Astrocyte (in vitro differentiated cells and primary cell): ENCODE measurements at regions not wholly inside any gene's neighbourhood (a gene's known extent, or its start where the extent isn't known, plus 50 kb on each side); places are given as distances from the start of the nearest gene placed in this dataset.

Experiments used
- DNase-seq: peaks from one replicate; pipeline ENCODE4 v3.0.0-alpha.2; 2010; ENCODE audit warnings: low read depth
- FAIRE-seq: peaks from 2 replicates; lab custom pipeline; 2011; peaks lifted over from hg19 to GRCh38; lab: Jason Lieb, UNC
- H2AFZ ChIP-seq: 2 replicates; pipeline ENCODE4 v1.6.0; 2012; ENCODE audit warnings: low read depth, low read length, inconsistent platforms
- H3K27ac ChIP-seq: 2 replicates; pipeline ENCODE4 v1.5.1; 2011; ENCODE audit warnings: low read depth, low read length, inconsistent platforms
- H3K27me3 ChIP-seq: 2 replicates; pipeline ENCODE4 v1.6.0; 2011; ENCODE audit warnings: low read length, inconsistent platforms; ENCODE audit not compliant: insufficient read depth
- H3K36me3 ChIP-seq: 2 replicates; pipeline ENCODE4 v1.5.1; 2011; ENCODE audit warnings: low read length, inconsistent platforms; ENCODE audit not compliant: insufficient read depth
- H3K4me1 ChIP-seq: 2 replicates; pipeline ENCODE4 v1.5.1; 2011; ENCODE audit warnings: low read length, inconsistent platforms; ENCODE audit not compliant: insufficient read depth
- H3K4me2 ChIP-seq: 2 replicates; pipeline ENCODE4 v1.6.0; 2012; ENCODE audit warnings: low read length, inconsistent platforms
- H3K4me3 ChIP-seq: 2 replicates; pipeline ENCODE4 v1.5.1; 2011; ENCODE audit warnings: low read depth, mild to moderate bottlenecking, low read length, inconsistent platforms; ENCODE audit not compliant: insufficient read depth
- H3K79me2 ChIP-seq: 2 replicates; pipeline ENCODE4 v1.6.0; 2012; ENCODE audit warnings: mild to moderate bottlenecking, low read length, inconsistent platforms; ENCODE audit not compliant: insufficient read depth
- H3K9ac ChIP-seq: 2 replicates; pipeline ENCODE4 v1.6.0; 2012; ENCODE audit warnings: mild to moderate bottlenecking, low read length, inconsistent platforms
- H3K9me3 ChIP-seq: 2 replicates; pipeline ENCODE4 v1.5.1; 2012; ENCODE audit warnings: low read depth, mild to moderate bottlenecking, low read length, inconsistent platforms; ENCODE audit not compliant: insufficient read depth
- H4K20me1 ChIP-seq: 2 replicates; pipeline ENCODE4 v1.6.0; 2012; ENCODE audit warnings: low read length, inconsistent platforms; ENCODE audit not compliant: insufficient read depth
- H3K27ac Mint-ChIP-seq: one replicate; pipeline ENCODE4 v1.8.0; 2021; ENCODE audit warnings: mild to moderate bottlenecking, mixed read lengths; ENCODE audit not compliant: unreplicated experiment
- H3K27me3 Mint-ChIP-seq: one replicate; pipeline ENCODE4 v1.8.0; 2021; ENCODE audit warnings: low read depth, mixed read lengths; ENCODE audit not compliant: unreplicated experiment
- H3K36me3 Mint-ChIP-seq: one replicate; pipeline ENCODE4 v1.8.0; 2021; ENCODE audit warnings: low read depth, mixed read lengths; ENCODE audit not compliant: unreplicated experiment
- H3K4me1 Mint-ChIP-seq: one replicate; pipeline ENCODE4 v1.8.0; 2021; ENCODE audit warnings: low read depth, mixed read lengths; ENCODE audit not compliant: unreplicated experiment
- H3K4me3 Mint-ChIP-seq: one replicate; pipeline ENCODE4 v1.8.0; 2021; ENCODE audit warnings: mild to moderate bottlenecking, moderate library complexity, mixed read lengths; ENCODE audit not compliant: unreplicated experiment
- H3K9me3 Mint-ChIP-seq: one replicate; pipeline ENCODE4 v1.8.0; 2021; ENCODE audit warnings: mild to moderate bottlenecking, mixed read lengths; ENCODE audit not compliant: unreplicated experiment
- EZH2 ChIP-seq: IDR thresholded peaks from 2 replicates; pipeline ENCODE4 v1.6.1; 2012; ENCODE audit warnings: mild to moderate bottlenecking, low read length, inconsistent platforms; ENCODE audit not compliant: insufficient read depth
- TF ChIP-seq, protein P1 (sequence below): IDR thresholded peaks from 2 replicates; pipeline ENCODE4 v1.5.1; 2011; ENCODE audit warnings: low read depth, mild to moderate bottlenecking, inconsistent platforms, low read length, moderate library complexity; ENCODE audit not compliant: insufficient read depth

DNA sequence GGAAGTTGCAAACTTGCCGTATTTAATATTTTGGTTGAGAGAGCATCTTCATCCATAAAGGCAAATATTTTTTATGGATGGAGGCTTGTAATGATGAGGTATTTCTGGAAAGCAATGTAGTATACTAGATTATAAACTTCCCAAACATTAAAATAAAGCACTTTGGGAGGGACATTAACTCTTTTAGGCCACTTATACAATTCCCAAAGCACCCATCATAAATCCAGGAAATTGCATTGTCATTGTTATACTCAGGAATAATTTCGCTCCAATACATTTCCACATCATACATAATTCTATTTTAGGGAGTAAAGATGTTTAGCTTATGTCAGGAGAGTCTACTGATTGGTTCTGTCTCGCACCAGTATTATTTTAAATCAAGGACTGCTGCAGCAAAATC, 212.7 kb upstream of the MKI67 start:
- Mint-ChIP-seq H3K4me3 (no peak overlapping the region), H3K9me3 (no peaks in the 10 kb centered on the region), H3K4me1 (no peaks in the 10 kb centered on the region), H3K27ac (no peak overlapping the region), H3K36me3 (no peaks in the 10 kb centered on the region), H3K27me3 (peaks cover 10% of the 10 kb centered on the region)
- Histone ChIP-seq H3K36me3 (no peaks in the 10 kb centered on the region), H3K4me3 (no peak overlapping the region), H4K20me1 (no peaks in the 10 kb centered on the region), H3K4me2 (no peak overlapping the region), H3K79me2 (no peaks in the 10 kb centered on the region), H3K27ac (no peak overlapping the region), H2AFZ (no peak overlapping the region), H3K27me3 (no peaks in the 10 kb centered on the region), H3K9ac (no peak overlapping the region), H3K4me1 (no peaks in the 10 kb centered on the region), H3K9me3 (no peaks in the 10 kb centered on the region)
- DNase-seq (no peak), FAIRE-seq (no peak)
- TF ChIP-seq, protein P1, sequence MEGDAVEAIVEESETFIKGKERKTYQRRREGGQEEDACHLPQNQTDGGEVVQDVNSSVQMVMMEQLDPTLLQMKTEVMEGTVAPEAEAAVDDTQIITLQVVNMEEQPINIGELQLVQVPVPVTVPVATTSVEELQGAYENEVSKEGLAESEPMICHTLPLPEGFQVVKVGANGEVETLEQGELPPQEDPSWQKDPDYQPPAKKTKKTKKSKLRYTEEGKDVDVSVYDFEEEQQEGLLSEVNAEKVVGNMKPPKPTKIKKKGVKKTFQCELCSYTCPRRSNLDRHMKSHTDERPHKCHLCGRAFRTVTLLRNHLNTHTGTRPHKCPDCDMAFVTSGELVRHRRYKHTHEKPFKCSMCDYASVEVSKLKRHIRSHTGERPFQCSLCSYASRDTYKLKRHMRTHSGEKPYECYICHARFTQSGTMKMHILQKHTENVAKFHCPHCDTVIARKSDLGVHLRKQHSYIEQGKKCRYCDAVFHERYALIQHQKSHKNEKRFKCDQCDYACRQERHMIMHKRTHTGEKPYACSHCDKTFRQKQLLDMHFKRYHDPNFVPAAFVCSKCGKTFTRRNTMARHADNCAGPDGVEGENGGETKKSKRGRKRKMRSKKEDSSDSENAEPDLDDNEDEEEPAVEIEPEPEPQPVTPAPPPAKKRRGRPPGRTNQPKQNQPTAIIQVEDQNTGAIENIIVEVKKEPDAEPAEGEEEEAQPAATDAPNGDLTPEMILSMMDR = no peak
- TF ChIP-seq EZH2 = no peak

DNA sequence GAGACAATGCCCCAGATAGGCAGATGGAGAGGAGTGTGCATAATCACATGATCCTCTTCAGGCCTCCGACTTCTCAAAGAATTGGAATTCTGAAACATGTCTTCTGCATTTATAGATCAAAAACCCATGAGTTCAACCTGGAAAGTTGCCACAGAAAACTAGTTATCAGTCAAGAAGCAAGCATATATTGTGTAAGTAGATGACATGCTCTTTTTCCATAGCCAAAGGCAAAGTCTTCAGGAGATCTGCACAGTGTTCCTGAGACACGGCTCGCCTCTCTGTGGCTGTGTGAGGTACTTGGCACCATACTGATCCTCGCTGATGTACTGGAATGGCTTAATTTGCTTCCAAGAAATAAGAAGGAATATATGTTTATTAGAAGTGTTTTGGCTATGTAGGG, 213.5 kb upstream of the MKI67 start:
- H3K27ac ChIP-seq = no peak overlapping the region
- H3K9me3 ChIP-seq = no peaks in the 10 kb centered on the region
- no peaks in the 10 kb centered on the region for H3K9me3 Mint-ChIP-seq
- no peaks in the 10 kb centered on the region for H3K4me1 Mint-ChIP-seq
- no peaks in the 10 kb centered on the region for H3K4me1 ChIP-seq
- H3K4me3 Mint-ChIP-seq = no peak overlapping the region
- no peak overlapping the region for H3K9ac ChIP-seq
- peaks cover 10% of the 10 kb centered on the region for H3K27me3 Mint-ChIP-seq
- no peaks in the 10 kb centered on the region for H3K36me3 Mint-ChIP-seq
- H4K20me1 ChIP-seq = no peaks in the 10 kb centered on the region
- no peaks in the 10 kb centered on the region for H3K36me3 ChIP-seq
- no peak for FAIRE-seq
- TF ChIP-seq EZH2 = no peak
- TF ChIP-seq, protein P1 = no peak
- no peak overlapping the region for H3K27ac Mint-ChIP-seq
- H2AFZ ChIP-seq = no peak overlapping the region
- no peak overlapping the region for H3K4me2 ChIP-seq
- H3K27me3 ChIP-seq = no peaks in the 10 kb centered on the region
- DNase-seq = no peak
- no peak overlapping the region for H3K4me3 ChIP-seq
- no peaks in the 10 kb centered on the region for H3K79me2 ChIP-seq

DNA sequence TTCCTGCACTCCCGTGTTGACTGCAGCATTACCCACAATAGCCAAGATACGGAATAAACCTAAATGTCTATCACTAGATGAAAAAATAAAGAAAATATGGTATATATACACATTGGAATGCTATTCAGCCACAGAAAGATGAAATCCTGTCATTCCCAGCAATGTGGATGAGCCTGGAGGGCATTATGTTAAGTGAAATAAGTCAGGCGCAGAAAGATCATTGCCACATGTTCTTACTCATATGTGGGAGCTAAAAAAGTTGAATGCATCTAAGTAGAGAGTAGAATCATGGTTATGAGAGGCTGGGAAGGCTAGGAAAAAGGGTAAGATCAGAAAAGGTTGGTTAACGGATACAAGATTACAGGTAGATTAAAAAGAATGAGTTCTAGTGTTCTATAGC, 219.1 kb upstream of the MKI67 start:
- Mint-ChIP-seq H3K4me3 (no peak overlapping the region), H3K27me3 (peaks cover 2% of the 10 kb centered on the region), H3K9me3 (no peaks in the 10 kb centered on the region), H3K4me1 (no peaks in the 10 kb centered on the region), H3K27ac (no peak overlapping the region), H3K36me3 (no peaks in the 10 kb centered on the region)
- no peak overlapping the region for H3K27ac ChIP-seq
- no peaks in the 10 kb centered on the region for H3K27me3 ChIP-seq
- DNase-seq (no peak), FAIRE-seq (no peak)
- no peaks in the 10 kb centered on the region for H3K4me1 ChIP-seq
- no peak overlapping the region for H3K4me3 ChIP-seq
- H3K4me2 ChIP-seq = no peak overlapping the region
- H3K9me3 ChIP-seq = no peaks in the 10 kb centered on the region
- no peaks in the 10 kb centered on the region for H4K20me1 ChIP-seq
- no peak overlapping the region for H3K9ac ChIP-seq
- no peaks in the 10 kb centered on the region for H3K79me2 ChIP-seq
- TF ChIP-seq, protein P1 = no peak
- no peak for TF ChIP-seq EZH2
- no peaks in the 10 kb centered on the region for H3K36me3 ChIP-seq
- no peak overlapping the region for H2AFZ ChIP-seq
